ENCODE measurements at regions not wholly inside any gene's neighbourhood (a gene's known extent, or its start where the extent isn't known, plus 50 kb on each side); places are given as distances from the start of the nearest gene placed in this dataset.

GRCh38 chr5:136674178-136674577 lies 308.8 kb upstream of the TRPC7 start:
- H3K4me3 ChIP-seq: no peak overlapping the region
- H3K27me3 ChIP-seq: no peaks in the 10 kb centered on the region
- no peaks in the 10 kb centered on the region for H3K36me3 ChIP-seq
- H3K4me1 ChIP-seq: no peaks in the 10 kb centered on the region
- DNase-seq (ENCODE audit: low spot score): no peak
- H3K9me3 ChIP-seq: no peaks in the 10 kb centered on the region
- no peak overlapping the region for H3K27ac ChIP-seq
- TF ChIP-seq CTCF (IDR thresholded peaks at IDR 0.05): no peak

GRCh38 chr5:136667789-136668188 lies 302.4 kb upstream of the TRPC7 start:
- H3K4me3 ChIP-seq: no peak overlapping the region
- DNase-seq (ENCODE audit: low spot score): no peak
- no peaks in the 10 kb centered on the region for H3K4me1 ChIP-seq
- H3K36me3 ChIP-seq: no peaks in the 10 kb centered on the region
- no peaks in the 10 kb centered on the region for H3K9me3 ChIP-seq
- no peak for TF ChIP-seq CTCF (IDR thresholded peaks at IDR 0.05)
- H3K27me3 ChIP-seq: no peaks in the 10 kb centered on the region
- no peak overlapping the region for H3K27ac ChIP-seq

- H3K36me3 ChIP-seq: no peaks in the 10 kb centered on the region
- TF ChIP-seq CTCF (IDR thresholded peaks at IDR 0.05): no peak
- no peak for DNase-seq (ENCODE audit: low spot score)
- H3K4me3 ChIP-seq: no peak overlapping the region
- H3K9me3 ChIP-seq: no peaks in the 10 kb centered on the region
- no peak overlapping the region for H3K27ac ChIP-seq
- no peaks in the 10 kb centered on the region for H3K4me1 ChIP-seq
- H3K27me3 ChIP-seq: no peaks in the 10 kb centered on the region
Measured at GRCh38 chr5:136666970-136667620, 301.8 kb upstream of the TRPC7 start.

GRCh38 chr5:136665331-136665730 lies 300.0 kb upstream of the TRPC7 start:
- no peak overlapping the region for H3K27ac ChIP-seq
- no peaks in the 10 kb centered on the region for H3K9me3 ChIP-seq
- no peak for TF ChIP-seq CTCF (IDR thresholded peaks at IDR 0.05)
- no peaks in the 10 kb centered on the region for H3K36me3 ChIP-seq
- no peak for DNase-seq (ENCODE audit: low spot score)
- H3K4me3 ChIP-seq: no peak overlapping the region
- H3K4me1 ChIP-seq: no peaks in the 10 kb centered on the region
- H3K27me3 ChIP-seq: no peaks in the 10 kb centered on the region

GRCh38 chr5:136661026-136661425 lies 295.7 kb upstream of the TRPC7 start:
- no peaks in the 10 kb centered on the region for H3K27me3 ChIP-seq
- no peak for DNase-seq (ENCODE audit: low spot score)
- no peaks in the 10 kb centered on the region for H3K4me1 ChIP-seq
- no peaks in the 10 kb centered on the region for H3K36me3 ChIP-seq
- no peaks in the 10 kb centered on the region for H3K9me3 ChIP-seq
- no peak overlapping the region for H3K27ac ChIP-seq
- H3K4me3 ChIP-seq: no peak overlapping the region
- TF ChIP-seq CTCF (IDR thresholded peaks at IDR 0.05): no peak

- TF ChIP-seq CTCF (IDR thresholded peaks at IDR 0.05): no peak
- no peak for DNase-seq (ENCODE audit: low spot score)
- no peak overlapping the region for H3K4me3 ChIP-seq
- H3K36me3 ChIP-seq: no peaks in the 10 kb centered on the region
- no peak overlapping the region for H3K27ac ChIP-seq
- H3K9me3 ChIP-seq: no peaks in the 10 kb centered on the region
- H3K27me3 ChIP-seq: no peaks in the 10 kb centered on the region
- no peaks in the 10 kb centered on the region for H3K4me1 ChIP-seq
Measured at GRCh38 chr5:136656811-136657210, 291.5 kb upstream of the TRPC7 start.

Data from right atrium auricular region (tissue), 2 donors.